ENCODE measurements at regions not wholly inside any gene's neighbourhood (a gene's known extent, or its start where the extent isn't known, plus 50 kb on each side); places are given as distances from the start of the nearest gene placed in this dataset.

- H3K4me1 Mint-ChIP-seq: peaks cover 65 to 86% of the 10 kb centered on the region in 2 donors
- H3K4me3 Mint-ChIP-seq: no peak overlapping the region
- peak overlapping the region; percentile 52 for H3K27ac Mint-ChIP-seq
- ATAC-seq (replicated peaks) (no peak), DNase-seq (no peak)
- H3K9me3 Mint-ChIP-seq: no peaks in the 10 kb centered on the region
- H3K36me3 Mint-ChIP-seq: no peaks in the 10 kb centered on the region
- H3K27me3 Mint-ChIP-seq: peaks cover 0 to 7% of the 10 kb centered on the region in 2 donors
Measured at GRCh38 chr1:109821831-109822745, 58.4 kb upstream of the EPS8L3 start.

GRCh38 chr1:109821221-109821669 lies 57.5 kb upstream of the EPS8L3 start:
- DNase-seq (no peak), ATAC-seq (replicated peaks) (no peak)
- H3K4me3 Mint-ChIP-seq: no peak overlapping the region

GRCh38 chr1:109819906-109820305 lies 56.2 kb upstream of the EPS8L3 start:
- H3K4me3 Mint-ChIP-seq: no peak overlapping the region
- H3K27ac Mint-ChIP-seq: peak overlapping the region; percentile 79
- H3K27me3 Mint-ChIP-seq: peaks cover 0 to 7% of the 10 kb centered on the region in 2 donors
- peaks cover 4 to 5% of the 10 kb centered on the region in 2 donors for H3K9me3 Mint-ChIP-seq
- ATAC-seq (replicated peaks) (no peak), DNase-seq (no peak)
- peaks cover 2 to 5% of the 10 kb centered on the region in 2 donors for H3K36me3 Mint-ChIP-seq
- H3K4me1 Mint-ChIP-seq: peaks cover 68 to 91% of the 10 kb centered on the region in 2 donors

More at GRCh38 chr1:109821221-109821669, 57.5 kb upstream of the EPS8L3 start:
- H3K9me3 Mint-ChIP-seq: no peaks in the 10 kb centered on the region
- H3K27me3 Mint-ChIP-seq: peaks cover 0 to 7% of the 10 kb centered on the region in 2 donors
- peaks cover 66 to 87% of the 10 kb centered on the region in 2 donors for H3K4me1 Mint-ChIP-seq
- H3K27ac Mint-ChIP-seq: peak overlapping the region; percentile 10
- H3K36me3 Mint-ChIP-seq: no peaks in the 10 kb centered on the region

GRCh38 chr1:109818988-109819764 lies 55.5 kb upstream of the EPS8L3 start:
- ATAC-seq (replicated peaks) (no peak), DNase-seq (no peak)
- Mint-ChIP-seq H3K4me1 (peaks cover 71 to 93% of the 10 kb centered on the region in 2 donors), H3K9me3 (peaks cover 4 to 5% of the 10 kb centered on the region in 2 donors), H3K36me3 (peaks cover 2 to 5% of the 10 kb centered on the region in 2 donors), H3K27ac (peak overlapping the region; percentile 75), H3K4me3 (no peak overlapping the region), H3K27me3 (peaks cover 0 to 2% of the 10 kb centered on the region in 2 donors)

GRCh38 chr1:109818271-109818987 lies 54.7 kb upstream of the EPS8L3 start:
- Mint-ChIP-seq H3K4me1 (peaks cover 69 to 95% of the 10 kb centered on the region in 2 donors), H3K36me3 (peaks cover 2 to 5% of the 10 kb centered on the region in 2 donors)
- ATAC-seq (replicated peaks): no peak

GRCh38 chr1:109817881-109818270 lies 54.2 kb upstream of the EPS8L3 start:
- ATAC-seq (replicated peaks) (no peak), DNase-seq (no peak)
- Mint-ChIP-seq H3K9me3 (peaks cover 4 to 5% of the 10 kb centered on the region in 2 donors), H3K27ac (peak overlapping the region; percentile 94), H3K27me3 (no peaks in the 10 kb centered on the region), H3K36me3 (peaks cover 2 to 5% of the 10 kb centered on the region in 2 donors), H3K4me1 (peaks cover 70 to 97% of the 10 kb centered on the region in 2 donors), H3K4me3 (no peak overlapping the region)

More at GRCh38 chr1:109818271-109818987, 54.7 kb upstream of the EPS8L3 start:
- no peaks in the 10 kb centered on the region for H3K27me3 Mint-ChIP-seq
- H3K4me3 Mint-ChIP-seq: no peak overlapping the region
- peak overlapping the region; percentile 75 for H3K27ac Mint-ChIP-seq
- H3K9me3 Mint-ChIP-seq: peaks cover 4 to 5% of the 10 kb centered on the region in 2 donors
- no peak for DNase-seq

- Mint-ChIP-seq H3K4me1 (peaks cover 67 to 97% of the 10 kb centered on the region in 2 donors), H3K36me3 (peaks cover 2 to 5% of the 10 kb centered on the region in 2 donors), H3K4me3 (no peak overlapping the region), H3K9me3 (peaks cover 4 to 5% of the 10 kb centered on the region in 2 donors), H3K27me3 (no peaks in the 10 kb centered on the region), H3K27ac (peak overlapping the region; percentile 94)
- ATAC-seq (replicated peaks): peak in 1 of 2 donors; percentile 5
- DNase-seq: no peak
Measured at GRCh38 chr1:109816975-109817535, 53.3 kb upstream of the EPS8L3 start.

- Mint-ChIP-seq H3K27ac (peak overlapping the region; percentile 94), H3K36me3 (peaks cover 2 to 5% of the 10 kb centered on the region in 2 donors), H3K4me3 (peak overlapping the region in 1 of 2 donors; percentile 51), H3K27me3 (no peaks in the 10 kb centered on the region), H3K9me3 (peaks cover 4 to 5% of the 10 kb centered on the region in 2 donors), H3K4me1 (peaks cover 61 to 95% of the 10 kb centered on the region in 2 donors)
- ATAC-seq (replicated peaks) (peak; percentile 92 to 93), DNase-seq (peak; percentile 67)
Measured at GRCh38 chr1:109816175-109816811, 52.6 kb upstream of the EPS8L3 start.

- no peak for ATAC-seq (replicated peaks)
- peaks cover 2 to 5% of the 10 kb centered on the region in 2 donors for H3K36me3 Mint-ChIP-seq
- no peaks in the 10 kb centered on the region for H3K27me3 Mint-ChIP-seq
- peaks cover 56 to 90% of the 10 kb centered on the region in 2 donors for H3K4me1 Mint-ChIP-seq
- no peak for DNase-seq
- peak overlapping the region in 1 of 2 donors; percentile 55 for H3K4me3 Mint-ChIP-seq
- H3K27ac Mint-ChIP-seq: peak overlapping the region; percentile 94
- H3K9me3 Mint-ChIP-seq: peaks cover 4 to 5% of the 10 kb centered on the region in 2 donors
Measured at GRCh38 chr1:109815809-109816174, 52.1 kb upstream of the EPS8L3 start.

GRCh38 chr1:109814993-109815786 lies 51.5 kb upstream of the EPS8L3 start:
- Mint-ChIP-seq H3K4me3 (peak overlapping the region in 1 of 2 donors; percentile 55), H3K27me3 (no peaks in the 10 kb centered on the region), H3K4me1 (peaks cover 54 to 87% of the 10 kb centered on the region in 2 donors), H3K9me3 (peaks cover 4 to 5% of the 10 kb centered on the region in 2 donors), H3K36me3 (peaks cover 2 to 5% of the 10 kb centered on the region in 2 donors), H3K27ac (peak overlapping the region; percentile 94)
- DNase-seq: no peak
- no peak for ATAC-seq (replicated peaks)

GRCh38 chr1:109814223-109814622 lies 50.5 kb upstream of the EPS8L3 start:
- H3K4me3 Mint-ChIP-seq: no peak overlapping the region
- ATAC-seq (replicated peaks) (no peak), DNase-seq (no peak)
- H3K27ac Mint-ChIP-seq: no peak overlapping the region
- peaks cover 46 to 80% of the 10 kb centered on the region in 2 donors for H3K4me1 Mint-ChIP-seq
- peaks cover 4 to 5% of the 10 kb centered on the region in 2 donors for H3K9me3 Mint-ChIP-seq
- peaks cover 2 to 5% of the 10 kb centered on the region in 2 donors for H3K36me3 Mint-ChIP-seq
- no peaks in the 10 kb centered on the region for H3K27me3 Mint-ChIP-seq
